B cell (primary cell): ENCODE measurements at regions not wholly inside any gene's neighbourhood (a gene's known extent, or its start where the extent isn't known, plus 50 kb on each side); places are given as distances from the start of the nearest gene placed in this dataset.

Experiments used
- ATAC-seq: fragments of 200-7000 bp; cut with Tn5 transposase; one replicate; pipeline ENCODE4 v1.10.0; 2021; ENCODE audit warnings: low read depth, mild to moderate bottlenecking, moderate number of reproducible peaks, moderate library complexity
- CTCF ChIA-PET: fragments of 350-600 bp; sonication (Branson Sonifier 250); formaldehyde crosslinking; loops from one replicate; lab custom pipeline; 2021; ENCODE audit warnings: antibody characterized with exemption, inconsistent platforms; lab: Charles Lee
- POLR2A ChIA-PET: fragments of 350-600 bp; sonication (Branson Sonifier 250); formaldehyde crosslinking; loops from one replicate; lab custom pipeline; 2021; ENCODE audit warnings: antibody characterized with exemption; lab: Charles Lee
- DNase-seq: peaks from one replicate; pipeline ENCODE4 v3.0.0; 2013
- H2AFZ ChIP-seq: 2 replicates; pipeline ENCODE4 v1.6.1; 2012; ENCODE audit warnings: mild to moderate bottlenecking, low read depth, low read length; ENCODE audit not compliant: insufficient read depth, poor library complexity, severe bottlenecking
- H3K27ac ChIP-seq, 2 donors: 1 replicate in 1 of 2; 2 replicates in 1 of 2; pipeline ENCODE4 v1.5.1; 2012 to 2013; ENCODE audit warnings: low read length in 2 of 2, mild to moderate bottlenecking in 2 of 2, moderate library complexity in 1 of 2
- H3K27me3 ChIP-seq, 4 experiments: fragments of 200-600 bp in 1 of 4; sonication (generic) in 1 of 4; replicated peaks in 1 of 4; 1 replicate in 2 of 4; 2 replicates in 2 of 4; pipeline versions ENCODE4 v1.6.1 to v1.7.0; 2013 to 2016; ENCODE audit warnings: low read length in 3 of 4, mild to moderate bottlenecking in 2 of 4, mixed read lengths in 1 of 4, moderate library complexity in 1 of 4; ENCODE audit not compliant: insufficient read depth in 4 of 4, control insufficient read depth in 3 of 4; ENCODE audit errors: control extremely low read depth in 1 of 4
- H3K36me3 ChIP-seq, 2 experiments: replicated peaks in 1 of 2; 1 replicate in 1 of 2; 2 replicates in 1 of 2; pipeline versions ENCODE4 v1.6.1 to v1.7.1; 2013; ENCODE audit warnings: low read length in 1 of 2; ENCODE audit not compliant: insufficient read depth in 2 of 2, control insufficient read depth in 1 of 2; ENCODE audit errors: control extremely low read depth in 1 of 2, extremely low read depth in 1 of 2
- H3K4me1 ChIP-seq, 2 donors: fragments of 200-600 bp in 1 of 2; sonication (generic) in 1 of 2; 1 replicate in 1 of 2; 2 replicates in 1 of 2; pipeline versions ENCODE4 v1.5.1 to v1.6.1; 2013 to 2017; ENCODE audit warnings: low read length in 2 of 2; ENCODE audit not compliant: control insufficient read depth in 2 of 2, insufficient read depth in 2 of 2
- H3K4me2 ChIP-seq: replicated peaks from 2 replicates; pipeline ENCODE3; 2012; ENCODE audit warnings: mild to moderate bottlenecking, low read depth, low read length; ENCODE audit not compliant: poor library complexity, severe bottlenecking
- H3K4me3 ChIP-seq, 5 experiments: fragments of 200-600 bp in 1 of 5; sonication (generic) in 1 of 5; 1 replicate in 3 of 5; 2 replicates in 2 of 5; pipeline versions ENCODE4 v1.5.1 to v1.7.0; 2011 to 2016; ENCODE audit warnings: low read length in 4 of 5, mild to moderate bottlenecking in 4 of 5, low read depth in 2 of 5, control low read depth in 1 of 5, moderate library complexity in 1 of 5; ENCODE audit not compliant: insufficient read depth in 1 of 5; ENCODE audit errors: control extremely low read depth in 1 of 5, extremely low read depth in 1 of 5
- H3K79me2 ChIP-seq: fragments of 200-600 bp; sonication (generic); one replicate; pipeline ENCODE4 v1.6.0; 2016; ENCODE audit warnings: low read length; ENCODE audit not compliant: control insufficient read depth, insufficient read depth
- H3K9ac ChIP-seq: fragments of 200-600 bp; sonication (generic); 2 replicates; pipeline ENCODE4 v1.6.1; 2017; ENCODE audit warnings: mild to moderate bottlenecking, low read length, moderate library complexity
- H3K9me3 ChIP-seq, 3 donors: one replicate each; pipeline versions ENCODE4 v1.6.1 to v1.7.1; 2013; ENCODE audit warnings: low read length in 2 of 3; ENCODE audit not compliant: control insufficient read depth in 2 of 3, insufficient read depth in 1 of 3; ENCODE audit errors: control extremely low read depth in 1 of 3
- H4K20me1 ChIP-seq: 2 replicates; pipeline ENCODE4 v1.6.0; 2012; ENCODE audit warnings: mild to moderate bottlenecking, low read length; ENCODE audit not compliant: insufficient read depth, control insufficient read depth, poor library complexity, severe bottlenecking
- H3K27ac Mint-ChIP-seq: one replicate; pipeline ENCODE4 v1.8.0; 2021; ENCODE audit warnings: mixed read lengths
- H3K27me3 Mint-ChIP-seq: one replicate; pipeline ENCODE4 v1.8.0; 2021; ENCODE audit warnings: mixed read lengths
- H3K4me1 Mint-ChIP-seq: one replicate; pipeline ENCODE4 v1.8.0; 2021; ENCODE audit warnings: mixed read lengths
- H3K4me3 Mint-ChIP-seq: one replicate; pipeline ENCODE4 v1.8.0; 2021; ENCODE audit warnings: mixed read lengths
- H3K9me3 Mint-ChIP-seq: one replicate; pipeline ENCODE4 v1.8.0; 2022; ENCODE audit warnings: mixed read lengths; ENCODE audit not compliant: insufficient read depth
- CTCF ChIP-seq: fragments of 200-600 bp; IDR thresholded peaks from one replicate; pipeline ENCODE4 v1.8.0; 2022; ENCODE audit warnings: antibody characterized with exemption, mild to moderate bottlenecking
- EZH2 ChIP-seq: IDR thresholded peaks from 2 replicates; pipeline ENCODE4 v1.6.1; 2012; ENCODE audit warnings: borderline replicate concordance, low read depth, mild to moderate bottlenecking, moderate library complexity, low read length; ENCODE audit not compliant: insufficient read depth, poor library complexity, severe bottlenecking
- WGBS: methylation state at CpG from one replicate; pipeline ENCODE4 v1.1.5; 2013; ENCODE audit warnings: missing lambda C conversion rate; ENCODE audit not compliant: insufficient coverage; 5-methylcytosine and 5-hydroxymethylcytosine counted together
- intact Hi-C: fragments of 100-400 bp; cut with micrococcal nuclease; formaldehyde crosslinking; loops from one replicate; pipeline ENCODE4 v1.10.0; 2022

- POLR2A ChIA-PET: no interaction called here
- H3K9ac ChIP-seq: no peak overlapping the region
- ATAC-seq (no peak), DNase-seq (no peak)
- TF ChIP-seq EZH2 (no peak), CTCF (no peak)
- CTCF ChIA-PET: no interaction called here
- H3K4me1 Mint-ChIP-seq: no peaks in the 10 kb centered on the region
- H2AFZ ChIP-seq: no peak overlapping the region
- no peak overlapping the region for H3K27ac Mint-ChIP-seq
- peaks cover 0 to 18% (median 0%) of the 10 kb centered on the region in 3 donors for H3K9me3 ChIP-seq
- no peaks in the 10 kb centered on the region for H3K36me3 ChIP-seq
- H3K9me3 Mint-ChIP-seq: peaks cover 9% of the 10 kb centered on the region
- no peaks in the 10 kb centered on the region for H4K20me1 ChIP-seq
- 100% methylated on average over 2 of the region's 5 CpGs for WGBS
- H3K27ac ChIP-seq: no peak overlapping the region
- no peak overlapping the region for H3K4me3 ChIP-seq
- no peaks in the 10 kb centered on the region for H3K4me1 ChIP-seq
- H3K4me3 Mint-ChIP-seq: no peak overlapping the region
- intact Hi-C loops: no loop called here
- H3K4me2 ChIP-seq: no peak overlapping the region
- no peaks in the 10 kb centered on the region for H3K27me3 Mint-ChIP-seq
- H3K79me2 ChIP-seq: no peaks in the 10 kb centered on the region
- H3K27me3 ChIP-seq: no peaks in the 10 kb centered on the region
Measured at GRCh38 chr4:60155088-60155487, 1045.0 kb upstream of the ADGRL3 start.

- Histone ChIP-seq H3K4me1 (no peaks in the 10 kb centered on the region), H3K27me3 (no peaks in the 10 kb centered on the region), H3K4me2 (no peak overlapping the region), H3K9ac (no peak overlapping the region), H3K4me3 (no peak overlapping the region), H3K9me3 (peaks cover 0 to 10% (median 0%) of the 10 kb centered on the region in 3 donors), H3K27ac (no peak overlapping the region), H3K79me2 (no peaks in the 10 kb centered on the region), H4K20me1 (no peaks in the 10 kb centered on the region), H3K36me3 (no peaks in the 10 kb centered on the region), H2AFZ (no peak overlapping the region)
- Mint-ChIP-seq H3K4me1 (no peaks in the 10 kb centered on the region), H3K9me3 (peaks cover 2% of the 10 kb centered on the region), H3K27me3 (no peaks in the 10 kb centered on the region), H3K27ac (no peak overlapping the region), H3K4me3 (no peak overlapping the region)
- DNase-seq (no peak), ATAC-seq (no peak)
- ChIA-PET POLR2A (no interaction called here), CTCF (no interaction called here)
- intact Hi-C loops: no loop called here
- TF ChIP-seq EZH2 (no peak), CTCF (no peak)
Measured at GRCh38 chr4:60173103-60173502, 1027.0 kb upstream of the ADGRL3 start.
